NT2/D1 (cell line): ENCODE measurements at regions not wholly inside any gene's neighbourhood (a gene's known extent, or its start where the extent isn't known, plus 50 kb on each side); places are given as distances from the start of the nearest gene placed in this dataset.

ENCODE experiments used
- DNase-seq: peaks from one replicate; pipeline ENCODE4 v3.0.0-alpha.2; 2011; ENCODE audit warnings: low read depth, low spot score
- H3K27me3 ChIP-seq: 2 replicates; pipeline ENCODE4 v1.6.0; 2011; ENCODE audit warnings: mild to moderate bottlenecking; ENCODE audit not compliant: insufficient read length, insufficient read depth
- H3K36me3 ChIP-seq: 2 replicates; pipeline ENCODE4 v1.6.1; 2011; ENCODE audit warnings: mild to moderate bottlenecking, low read length, mixed read lengths; ENCODE audit not compliant: insufficient read depth, insufficient read length
- H3K4me1 ChIP-seq: 2 replicates; pipeline ENCODE4 v1.5.1; 2011; ENCODE audit not compliant: insufficient read depth, insufficient read length
- H3K4me3 ChIP-seq: 2 replicates; pipeline ENCODE4 v1.5.1; 2011; ENCODE audit warnings: low read depth; ENCODE audit not compliant: insufficient read length
- H3K9ac ChIP-seq: 2 replicates; pipeline ENCODE4 v1.6.0; 2011; ENCODE audit warnings: low read depth; ENCODE audit not compliant: insufficient read length
- H3K9me3 ChIP-seq: 2 replicates; pipeline ENCODE4 v1.5.1; 2011; ENCODE audit warnings: mild to moderate bottlenecking, low read length; ENCODE audit not compliant: insufficient read depth
- SUZ12 ChIP-seq: IDR thresholded peaks from 2 replicates; pipeline ENCODE4 v1.6.1; 2011; ENCODE audit not compliant: insufficient read length, insufficient read depth; ENCODE audit errors: extremely low read depth
- YY1 ChIP-seq: IDR thresholded peaks from 2 replicates; pipeline ENCODE4 v1.6.1; 2011; ENCODE audit not compliant: insufficient read length, insufficient read depth
- ZNF274 ChIP-seq: IDR thresholded peaks from 2 replicates; pipeline ENCODE4 v1.6.1; 2011; ENCODE audit warnings: mild to moderate bottlenecking, low read depth, low read length

- TF ChIP-seq SUZ12 (no peak), ZNF274 (no peak)
- Histone ChIP-seq H3K36me3 (peaks cover 7% of the 10 kb centered on the region), H3K9me3 (no peaks in the 10 kb centered on the region), H3K4me3 (peak overlapping the region; percentile 34), H3K4me1 (no peaks in the 10 kb centered on the region), H3K27me3 (no peaks in the 10 kb centered on the region), H3K9ac (no peak overlapping the region)
- no peak for DNase-seq
Observed at GRCh38 chr6:27148404-27148795, 99.1 kb upstream of the PRSS16 start.

GRCh38 chr6:27149150-27149549 lies 98.4 kb upstream of the PRSS16 start:
- TF ChIP-seq SUZ12 (no peak), ZNF274 (no peak), YY1 (no peak)
- Histone ChIP-seq H3K36me3 (peaks cover 3% of the 10 kb centered on the region), H3K4me3 (no peak overlapping the region), H3K27me3 (no peaks in the 10 kb centered on the region), H3K9ac (peak overlapping the region; percentile 61), H3K4me1 (no peaks in the 10 kb centered on the region), H3K9me3 (no peaks in the 10 kb centered on the region)
- DNase-seq, result no peak

- no peak overlapping the region for H3K4me3 ChIP-seq
Observed at GRCh38 chr6:27154696-27155095, 92.8 kb upstream of the PRSS16 start.

GRCh38 chr6:27156874-27157458 lies 90.5 kb upstream of the PRSS16 start:
- H3K4me3 ChIP-seq, result peak overlapping the region; percentile 43

More at GRCh38 chr6:27154696-27155095, 92.8 kb upstream of the PRSS16 start:
- no peak for TF ChIP-seq ZNF274
- TF ChIP-seq SUZ12, result no peak
- no peak for TF ChIP-seq YY1
- Histone ChIP-seq H3K27me3 (no peaks in the 10 kb centered on the region), H3K36me3 (no peaks in the 10 kb centered on the region), H3K9ac (no peak overlapping the region), H3K9me3 (no peaks in the 10 kb centered on the region), H3K4me1 (no peaks in the 10 kb centered on the region)
- no peak for DNase-seq

GRCh38 chr6:27157459-27158315 lies 89.8 kb upstream of the PRSS16 start:
- no peak for DNase-seq

More at GRCh38 chr6:27156874-27157458, 90.5 kb upstream of the PRSS16 start:
- H3K9me3 ChIP-seq, result no peaks in the 10 kb centered on the region
- peak overlapping the region; percentile 46 for H3K9ac ChIP-seq
- H3K4me1 ChIP-seq, result no peaks in the 10 kb centered on the region
- TF ChIP-seq ZNF274 (no peak), YY1 (no peak), SUZ12 (no peak)
- DNase-seq, result no peak
- H3K36me3 ChIP-seq, result no peaks in the 10 kb centered on the region
- H3K27me3 ChIP-seq, result no peaks in the 10 kb centered on the region

DNA sequence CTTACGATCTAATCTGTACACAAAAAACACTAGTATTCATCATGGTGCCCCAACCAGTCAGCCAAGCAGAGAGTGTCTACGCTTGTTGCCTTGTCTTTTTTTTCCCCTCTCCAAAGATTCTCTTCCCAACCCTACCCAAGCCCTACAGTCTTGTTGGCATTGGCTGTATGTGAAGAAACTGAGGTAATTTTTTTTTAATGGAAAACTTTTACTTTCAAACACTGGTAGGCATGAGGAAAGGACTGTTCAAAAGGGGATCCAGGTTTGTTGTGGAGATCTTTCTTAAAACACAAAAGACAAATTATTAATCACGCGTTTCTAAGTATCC lies 89.2 kb upstream of the PRSS16 start:
- no peak overlapping the region for H3K4me3 ChIP-seq
- TF ChIP-seq ZNF274, result no peak
- TF ChIP-seq YY1, result no peak
- no peak for TF ChIP-seq SUZ12
- H3K9me3 ChIP-seq, result no peaks in the 10 kb centered on the region
- no peaks in the 10 kb centered on the region for H3K27me3 ChIP-seq
- no peaks in the 10 kb centered on the region for H3K4me1 ChIP-seq
- no peak overlapping the region for H3K9ac ChIP-seq
- H3K36me3 ChIP-seq, result no peaks in the 10 kb centered on the region
- no peak for DNase-seq

More at GRCh38 chr6:27157459-27158315, 89.8 kb upstream of the PRSS16 start:
- no peaks in the 10 kb centered on the region for H3K36me3 ChIP-seq
- no peaks in the 10 kb centered on the region for H3K27me3 ChIP-seq
- peak overlapping the region; percentile 46 for H3K9ac ChIP-seq
- H3K4me3 ChIP-seq, result peak overlapping the region; percentile 43
- H3K4me1 ChIP-seq, result no peaks in the 10 kb centered on the region
- TF ChIP-seq ZNF274 (no peak), SUZ12 (no peak), YY1 (no peak)
- no peaks in the 10 kb centered on the region for H3K9me3 ChIP-seq

DNA sequence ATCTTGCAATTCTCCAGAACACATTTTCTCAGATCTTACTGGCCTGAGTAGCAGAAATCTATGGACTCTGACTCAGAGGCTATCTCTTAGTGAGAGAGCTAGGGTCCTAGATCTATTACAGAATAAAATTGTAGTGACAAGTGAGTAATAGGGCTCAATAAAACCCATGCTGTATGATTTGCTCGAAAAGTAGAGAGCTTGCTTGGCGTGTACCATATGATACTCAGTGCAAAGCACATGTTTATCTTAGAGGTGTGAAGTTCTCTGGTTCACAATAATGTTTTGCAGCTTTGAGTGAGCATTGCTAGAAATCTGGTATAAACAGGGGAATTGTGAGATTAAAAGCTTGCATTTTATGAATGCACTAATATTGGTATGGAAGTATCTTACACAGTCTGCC lies 87.8 kb upstream of the PRSS16 start:
- TF ChIP-seq YY1, result no peak
- no peak for TF ChIP-seq ZNF274
- no peak for TF ChIP-seq SUZ12

More for the DNA sequence above, 87.8 kb upstream of the PRSS16 start:
- DNase-seq, result no peak
- H3K4me3 ChIP-seq, result no peak overlapping the region
- no peak overlapping the region for H3K9ac ChIP-seq
- H3K9me3 ChIP-seq, result no peaks in the 10 kb centered on the region
- H3K27me3 ChIP-seq, result no peaks in the 10 kb centered on the region
- H3K36me3 ChIP-seq, result no peaks in the 10 kb centered on the region
- H3K4me1 ChIP-seq, result no peaks in the 10 kb centered on the region
